HepG2 (cell line): ENCODE measurements at regions not wholly inside any gene's neighbourhood (a gene's known extent, or its start where the extent isn't known, plus 50 kb on each side); places are given as distances from the start of the nearest gene placed in this dataset.

Source experiments
- ATAC-seq: fragments of 200-7000 bp; cut with Tn5 transposase; 3 replicates; pipeline ENCODE4 v1.9.1; 2020; ENCODE audit warnings: mild to moderate bottlenecking, moderate library complexity
- BruUV-seq: library from RNA; stranded (reverse); fragments of 400-500 nt; replicated peaks from 2 replicates; lab custom pipeline; 2021; lab: Mats Ljungman, UMichigan
- CTCF ChIA-PET: fragments of 300-600 bp; formaldehyde crosslinking; extraction: SDS; loops from one replicate; lab custom pipeline; 2021; ENCODE audit warnings: low total read pairs, inconsistent platforms, low intra/inter-chr PET ratio; lab: Yijun Ruan, JAX
- POLR2A ChIA-PET: fragments of 350-600 bp; sonication (Branson Sonifier 250); formaldehyde crosslinking; loops from one replicate; lab custom pipeline; 2020; ENCODE audit warnings: antibody characterized with exemption, inconsistent platforms; lab: Yijun Ruan, JAX
- DNase-seq: peaks from one replicate; pipeline ENCODE4 v3.0.0-alpha.2; 2015; ENCODE audit warnings: low spot score
- FAIRE-seq: peaks from 3 replicates; lab custom pipeline; 2011; peaks lifted over from hg19 to GRCh38; lab: Jason Lieb, UNC
- H2AFZ ChIP-seq: one replicate; pipeline ENCODE4 v1.6.1; 2011; ENCODE audit warnings: low read length, inconsistent platforms
- H3K27ac ChIP-seq: fragments of 300-600 bp; 3 replicates; pipeline ENCODE4 v1.8.0; 2011; ENCODE audit warnings: mixed run types, mild to moderate bottlenecking, mixed read lengths, low read length, inconsistent platforms; ENCODE audit not compliant: insufficient read depth; ENCODE audit errors: extremely low read length
- H3K27me3 ChIP-seq, 2 experiments: fragments of 200-600 bp in 1 of 2; 2 replicates in 1 of 2; 3 replicates in 1 of 2; pipeline versions ENCODE4 v1.6.0 to v1.8.0; 2011; ENCODE audit warnings: low read length in 2 of 2, mild to moderate bottlenecking in 2 of 2, moderate library complexity in 2 of 2, inconsistent platforms in 1 of 2; ENCODE audit not compliant: insufficient read depth in 2 of 2, control insufficient read depth in 1 of 2
- H3K36me3 ChIP-seq, 2 experiments: fragments of 200-600 bp in 1 of 2; replicated peaks in 1 of 2; 2 replicates in 1 of 2; 3 replicates in 1 of 2; pipeline versions ENCODE4 v1.5.1 to v1.8.0; 2011; ENCODE audit warnings: low read length in 2 of 2, inconsistent platforms in 1 of 2; ENCODE audit not compliant: insufficient read depth in 2 of 2, control insufficient read depth in 1 of 2
- H3K4me1 ChIP-seq: 2 replicates; pipeline ENCODE4 v1.5.1; 2012; ENCODE audit warnings: low read length, inconsistent platforms; ENCODE audit not compliant: insufficient read depth
- H3K4me2 ChIP-seq: 2 replicates; pipeline ENCODE4 v1.6.0; 2011; ENCODE audit warnings: low read depth, low read length, inconsistent platforms
- H3K4me3 ChIP-seq, 3 experiments: fragments of 200-600 bp in 1 of 3; sonication (generic), shearing (Covaris generic) in 1 of 3; replicated peaks in 1 of 3; 2 replicates each; pipeline ENCODE4 v1.5.1; 2011 to 2016; ENCODE audit warnings: low read length in 3 of 3, inconsistent platforms in 2 of 3, low read depth in 2 of 3, mild to moderate bottlenecking in 2 of 3, control low read depth in 1 of 3, mixed read lengths in 1 of 3; ENCODE audit not compliant: insufficient read depth in 1 of 3
- H3K79me2 ChIP-seq: one replicate; pipeline ENCODE4 v1.6.1; 2011; ENCODE audit warnings: low read length, inconsistent platforms; ENCODE audit not compliant: insufficient read depth
- H3K9ac ChIP-seq: 2 replicates; pipeline ENCODE4 v1.6.0; 2011; ENCODE audit warnings: mild to moderate bottlenecking, low read depth, low read length, inconsistent platforms; ENCODE audit not compliant: insufficient read depth
- H3K9me3 ChIP-seq: 2 replicates; pipeline ENCODE4 v1.5.1; 2012; ENCODE audit warnings: mild to moderate bottlenecking, low read length
- H4K20me1 ChIP-seq: 2 replicates; pipeline ENCODE4 v1.6.0; 2011; ENCODE audit warnings: inconsistent platforms, mild to moderate bottlenecking, low read length, moderate library complexity; ENCODE audit not compliant: insufficient read depth
- BRCA1 ChIP-seq: sonication (generic); formaldehyde crosslinking; IDR thresholded peaks from 2 replicates; pipeline ENCODE4 v1.4.0; 2020; ENCODE audit warnings: missing genetic modification reagents
- HNF4A ChIP-seq: sonication (generic); formaldehyde crosslinking; IDR thresholded peaks from 2 replicates; pipeline ENCODE4 v1.4.0; 2020; ENCODE audit warnings: missing genetic modification reagents
- KDM1A ChIP-seq: IDR thresholded peaks from 2 replicates; pipeline ENCODE4 v1.6.1; 2016; ENCODE audit warnings: missing compliant biosample characterization
- MED1 ChIP-seq: sonication (generic); formaldehyde crosslinking; IDR thresholded peaks from 2 replicates; pipeline ENCODE4 v1.4.0; 2020; ENCODE audit warnings: missing genetic modification reagents
- MTA1 ChIP-seq: sonication (generic); formaldehyde crosslinking; IDR thresholded peaks from 2 replicates; pipeline ENCODE4 v1.4.0; 2020; ENCODE audit warnings: missing genetic modification reagents, mild to moderate bottlenecking, borderline replicate concordance
- SKI ChIP-seq: fragments of 450-650 bp; IDR thresholded peaks from one replicate; pipeline ENCODE4 v1.6.1; 2018; ENCODE audit warnings: mild to moderate bottlenecking; ENCODE audit not compliant: partially characterized antibody
- SMARCE1 ChIP-seq: fragments of 450-650 bp; IDR thresholded peaks from 2 replicates; pipeline ENCODE4 v1.6.1; 2017; ENCODE audit warnings: borderline replicate concordance
- TARDBP ChIP-seq: sonication (generic); formaldehyde crosslinking; IDR thresholded peaks from 2 replicates; pipeline ENCODE4 v1.8.0; 2022; ENCODE audit warnings: mild to moderate bottlenecking, missing genetic modification reagents
- TCF7 ChIP-seq: sonication (generic); IDR thresholded peaks from 2 replicates; pipeline ENCODE4 v1.6.1; 2016; ENCODE audit warnings: antibody characterized with exemption, low read depth
- ZNF180 ChIP-seq: sonication (generic); formaldehyde crosslinking; IDR thresholded peaks from 2 replicates; pipeline ENCODE4 v1.4.0; 2020; ENCODE audit warnings: low read depth, missing genetic modification reagents, borderline replicate concordance
- ZNF333 ChIP-seq: sonication (generic); formaldehyde crosslinking; IDR thresholded peaks from 2 replicates; pipeline ENCODE4 v1.4.0; 2020; ENCODE audit warnings: mild to moderate bottlenecking, missing genetic modification reagents, borderline replicate concordance
- ZNF468 ChIP-seq: sonication (generic); formaldehyde crosslinking; IDR thresholded peaks from 2 replicates; pipeline ENCODE4 v1.8.0; 2022; ENCODE audit warnings: mild to moderate bottlenecking, moderate library complexity, missing genetic modification reagents
- ZNF598 ChIP-seq: sonication (generic); formaldehyde crosslinking; IDR thresholded peaks from 2 replicates; pipeline ENCODE4 v1.5.1; 2020; ENCODE audit warnings: mild to moderate bottlenecking, missing genetic modification reagents, borderline replicate concordance
- ZNF724P ChIP-seq: sonication (generic); formaldehyde crosslinking; IDR thresholded peaks from 2 replicates; pipeline ENCODE4 v1.8.0; 2022; ENCODE audit warnings: missing genetic modification reagents, borderline replicate concordance
- ZNF737 ChIP-seq: sonication (generic); formaldehyde crosslinking; IDR thresholded peaks from 2 replicates; pipeline ENCODE4 v1.5.0; 2020; ENCODE audit warnings: missing genetic modification reagents, mild to moderate bottlenecking, borderline replicate concordance
- ZNF740 ChIP-seq: sonication (generic); formaldehyde crosslinking; IDR thresholded peaks from 2 replicates; pipeline ENCODE4 v1.4.0; 2020; ENCODE audit warnings: missing genetic modification reagents
- ZNF770 ChIP-seq: sonication (generic); formaldehyde crosslinking; IDR thresholded peaks from 2 replicates; pipeline ENCODE4 v1.5.0; 2020; ENCODE audit warnings: mild to moderate bottlenecking, missing genetic modification reagents
- ZNF83 ChIP-seq: sonication (generic); formaldehyde crosslinking; IDR thresholded peaks from 2 replicates; pipeline ENCODE4 v1.4.0; 2020; ENCODE audit warnings: missing genetic modification reagents, mild to moderate bottlenecking, borderline replicate concordance
- ZNF879 ChIP-seq: sonication (generic); formaldehyde crosslinking; IDR thresholded peaks from 2 replicates; pipeline ENCODE4 v1.8.1; 2023; ENCODE audit warnings: missing genetic modification reagents
- WGBS: methylation state at CpG from one replicate; pipeline ENCODE4 v1.1.6; 2017; ENCODE audit warnings: low lambda C conversion rate; 5-methylcytosine and 5-hydroxymethylcytosine counted together
- in situ Hi-C: cut with HindIII; loops from 2 replicates; pipeline ENCODE4 v1.10.0; 2017; ENCODE audit warnings: low pct_unique_long_range_greater_than_20kb; ENCODE audit not compliant: extremely low pct_ligation_motif_present
- intact Hi-C: fragments of 100-400 bp; cut with micrococcal nuclease; formaldehyde crosslinking; loops from one replicate; pipeline ENCODE4 v1.10.0; 2022; ENCODE audit not compliant: unreplicated experiment

- Histone ChIP-seq H3K27me3 (no peaks in the 10 kb centered on the region), H3K79me2 (no peaks in the 10 kb centered on the region), H3K36me3 (no peaks in the 10 kb centered on the region), H3K27ac (no peak overlapping the region), H3K4me1 (no peaks in the 10 kb centered on the region), H3K4me2 (no peak overlapping the region), H3K9me3 (no peaks in the 10 kb centered on the region), H4K20me1 (no peaks in the 10 kb centered on the region), H3K9ac (no peak overlapping the region), H3K4me3 (no peak overlapping the region), H2AFZ (no peak overlapping the region)
- BruUV-seq: no TSS peak
- WGBS: 18% methylated on average over 2 of the region's 2 CpGs
- no peak for TF ChIP-seq ZNF333 (CRISPR knock-in tag)
- no peak for TF ChIP-seq TCF7
- no peak for TF ChIP-seq SMARCE1
- TF ChIP-seq SKI: no peak
- TF ChIP-seq MTA1 (CRISPR knock-in tag): no peak
- TF ChIP-seq ZNF737 (CRISPR knock-in tag): no peak
- no peak for TF ChIP-seq ZNF468 (CRISPR knock-in tag)
- TF ChIP-seq ZNF770 (CRISPR knock-in tag): no peak
- TF ChIP-seq MED1: no peak
- no peak for TF ChIP-seq ZNF879 (CRISPR knock-in tag)
- no peak for TF ChIP-seq ZNF724P (CRISPR knock-in tag)
- TF ChIP-seq KDM1A (CRISPR knock-in tag): no peak
- TF ChIP-seq ZNF180: no peak
- TF ChIP-seq BRCA1 (CRISPR knock-in tag): no peak
- TF ChIP-seq HNF4A: no peak
- no peak for TF ChIP-seq ZNF598 (CRISPR knock-in tag)
- TF ChIP-seq ZNF740 (CRISPR knock-in tag): no peak
- no peak for TF ChIP-seq TARDBP (CRISPR knock-in tag)
- no peak for TF ChIP-seq ZNF83 (CRISPR knock-in tag)
- ChIA-PET POLR2A (no interaction called here), CTCF (no interaction called here)
- FAIRE-seq (no peak), DNase-seq (no peak), ATAC-seq (no peak)
- in situ Hi-C loops: no loop called here
- intact Hi-C loops: no loop called here
Observed at GRCh38 chr1:58353168-58353567, 193.4 kb downstream of the OMA1 start.
